ENCODE measurements at regions not wholly inside any gene's neighbourhood (a gene's known extent, or its start where the extent isn't known, plus 50 kb on each side); places are given as distances from the start of the nearest gene placed in this dataset.

- TF ChIP-seq, protein P1, sequence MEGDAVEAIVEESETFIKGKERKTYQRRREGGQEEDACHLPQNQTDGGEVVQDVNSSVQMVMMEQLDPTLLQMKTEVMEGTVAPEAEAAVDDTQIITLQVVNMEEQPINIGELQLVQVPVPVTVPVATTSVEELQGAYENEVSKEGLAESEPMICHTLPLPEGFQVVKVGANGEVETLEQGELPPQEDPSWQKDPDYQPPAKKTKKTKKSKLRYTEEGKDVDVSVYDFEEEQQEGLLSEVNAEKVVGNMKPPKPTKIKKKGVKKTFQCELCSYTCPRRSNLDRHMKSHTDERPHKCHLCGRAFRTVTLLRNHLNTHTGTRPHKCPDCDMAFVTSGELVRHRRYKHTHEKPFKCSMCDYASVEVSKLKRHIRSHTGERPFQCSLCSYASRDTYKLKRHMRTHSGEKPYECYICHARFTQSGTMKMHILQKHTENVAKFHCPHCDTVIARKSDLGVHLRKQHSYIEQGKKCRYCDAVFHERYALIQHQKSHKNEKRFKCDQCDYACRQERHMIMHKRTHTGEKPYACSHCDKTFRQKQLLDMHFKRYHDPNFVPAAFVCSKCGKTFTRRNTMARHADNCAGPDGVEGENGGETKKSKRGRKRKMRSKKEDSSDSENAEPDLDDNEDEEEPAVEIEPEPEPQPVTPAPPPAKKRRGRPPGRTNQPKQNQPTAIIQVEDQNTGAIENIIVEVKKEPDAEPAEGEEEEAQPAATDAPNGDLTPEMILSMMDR (conservative IDR thresholded peaks at IDR 0.05; ENCODE audit: low read depth, low read length), result no peak
- no peak for TF ChIP-seq RCOR1 (IDR thresholded peaks at IDR 0.05; ENCODE audit: insufficient replicate concordance, low read length)
- TF ChIP-seq RAD21 (IDR thresholded peaks at IDR 0.05; ENCODE audit: low read length), result no peak
- TF ChIP-seq SMC3 (IDR thresholded peaks at IDR 0.05; ENCODE audit: low read depth, low read length), result no peak
Observed at GRCh38 chr12:58299371-58299770, 358.0 kb downstream of the ATP23 start.
